A549 (cell line): ENCODE measurements at regions not wholly inside any gene's neighbourhood (a gene's known extent, or its start where the extent isn't known, plus 50 kb on each side); places are given as distances from the start of the nearest gene placed in this dataset.

ENCODE experiments used
- ATAC-seq, 2 experiments: fragments of 200-7000 bp in 1 of 2; fragments of >200 bp in 1 of 2; cut with Nextera tagmentation in 1 of 2; cut with Tn5 transposase in 1 of 2; 3 replicates each; pipeline versions ENCODE4 v1.8.0 to v1.9.1; 2018 to 2020; ENCODE audit warnings: mild to moderate bottlenecking in 1 of 2, moderate library complexity in 1 of 2
- CTCF ChIA-PET: fragments of 300-600 bp; sonication (Branson Sonifier 250); formaldehyde crosslinking; extraction: SDS; loops from one replicate; lab custom pipeline; 2021; ENCODE audit warnings: antibody characterized with exemption, inconsistent platforms; lab: Yijun Ruan, JAX
- POLR2A ChIA-PET: fragments of 350-600 bp; formaldehyde crosslinking; extraction: SDS; loops from one replicate; lab custom pipeline; 2021; ENCODE audit warnings: antibody characterized with exemption, inconsistent platforms; lab: Yijun Ruan, JAX
- DNase-seq, 2 experiments: peaks; one replicate each; pipeline versions ENCODE4 v3.0.0 to v3.0.0-alpha.2; 2011 to 2016; ENCODE audit warnings: low read depth in 1 of 2, low spot score in 1 of 2
- FAIRE-seq: peaks from 2 replicates; lab custom pipeline; 2011; peaks lifted over from hg19 to GRCh38; lab: Jason Lieb, UNC
- H3K27ac ChIP-seq, 2 experiments: fragments of >200 bp; sonication (Bioruptor Twin); formaldehyde crosslinking; 3 replicates each; pipeline ENCODE4 v1.5.1; 2016 to 2017
- H3K4me1 ChIP-seq: fragments of >200 bp; sonication (Bioruptor Twin); formaldehyde crosslinking; 3 replicates; pipeline ENCODE4 v1.6.1; 2016
- H3K4me2 ChIP-seq: fragments of >200 bp; sonication (Bioruptor Twin); formaldehyde crosslinking; 3 replicates; pipeline ENCODE4 v1.6.1; 2016
- H3K4me3 ChIP-seq: fragments of >200 bp; sonication (Bioruptor Twin); formaldehyde crosslinking; 3 replicates; pipeline ENCODE4 v1.5.1; 2016
- H3K9me3 ChIP-seq: fragments of >200 bp; sonication (Bioruptor Twin); formaldehyde crosslinking; 3 replicates; pipeline ENCODE4 v1.6.1; 2016
- BHLHE40 ChIP-seq: IDR thresholded peaks from 2 replicates; pipeline ENCODE4 v1.6.1; 2012; ENCODE audit warnings: low read depth, low read length, inconsistent platforms
- CBX2 ChIP-seq: fragments of 200-600 bp; sonication (generic); IDR thresholded peaks from 2 replicates; pipeline ENCODE4 v1.6.1; 2016; ENCODE audit warnings: low read depth, mild to moderate bottlenecking, borderline replicate concordance
- CHD2 ChIP-seq: fragments of 150-350 bp; IDR thresholded peaks from 2 replicates; pipeline ENCODE4 v1.6.1; 2014; ENCODE audit warnings: low read length; ENCODE audit not compliant: partially characterized antibody
- CHD4 ChIP-seq: fragments of 200-600 bp; sonication (generic); IDR thresholded peaks from 2 replicates; pipeline ENCODE4 v1.6.1; 2016; ENCODE audit warnings: antibody characterized with exemption, mild to moderate bottlenecking, borderline replicate concordance
- ELK1 ChIP-seq: fragments of 150-350 bp; IDR thresholded peaks from 2 replicates; pipeline ENCODE4 v1.6.1; 2014; ENCODE audit warnings: low read depth, mild to moderate bottlenecking, low read length
- GATA3 ChIP-seq: IDR thresholded peaks from 2 replicates; pipeline ENCODE4 v1.6.1; 2012; ENCODE audit warnings: borderline replicate concordance
- HDAC2 ChIP-seq: fragments of 200-600 bp; sonication (generic); IDR thresholded peaks from 2 replicates; pipeline ENCODE4 v1.6.1; 2016
- HOXB5 ChIP-seq: fragments of 250-450 bp; sonication (Bioruptor Pico); IDR thresholded peaks from 2 replicates; pipeline ENCODE4 v1.5.0; 2020; ENCODE audit warnings: mild to moderate bottlenecking, moderate library complexity
- KDM1A ChIP-seq: fragments of 200-600 bp; sonication (generic); IDR thresholded peaks from 2 replicates; pipeline ENCODE4 v1.6.1; 2016; ENCODE audit warnings: low read depth, mild to moderate bottlenecking
- MAFK ChIP-seq: fragments of 450-650 bp; IDR thresholded peaks from 2 replicates; pipeline ENCODE4 v1.6.1; 2014; ENCODE audit not compliant: partially characterized antibody
- POLR2A ChIP-seq: IDR thresholded peaks from 2 replicates; pipeline ENCODE4 v1.6.1; 2012; ENCODE audit warnings: mild to moderate bottlenecking, low read length
- RAD21 ChIP-seq, 2 experiments: fragments of >200 bp in 1 of 2; sonication (Bioruptor Twin) in 1 of 2; formaldehyde crosslinking in 1 of 2; IDR thresholded peaks in 1 of 2; conservative IDR thresholded peaks in 1 of 2; 2 replicates in 1 of 2; 3 replicates in 1 of 2; pipeline ENCODE4 v1.6.1; 2012 to 2018; ENCODE audit warnings: inconsistent platforms in 1 of 2
- RARB ChIP-seq: fragments of 250-450 bp; sonication (Bioruptor Pico); IDR thresholded peaks from 2 replicates; pipeline ENCODE4 v1.8.0; 2021; ENCODE audit warnings: mild to moderate bottlenecking, moderate library complexity
- REST ChIP-seq: fragments of 200-600 bp; sonication (generic); IDR thresholded peaks from 2 replicates; pipeline ENCODE4 v1.6.1; 2016; ENCODE audit warnings: antibody characterized with exemption, mild to moderate bottlenecking, moderate library complexity
- SMC3 ChIP-seq: fragments of >200 bp; sonication (Bioruptor Twin); formaldehyde crosslinking; IDR thresholded peaks from 3 replicates; pipeline ENCODE4 v1.6.1; 2018; ENCODE audit warnings: inconsistent platforms
- USF2 ChIP-seq: fragments of 450-650 bp; IDR thresholded peaks from 2 replicates; pipeline ENCODE4 v1.6.1; 2014; ENCODE audit warnings: antibody characterized with exemption
- ZNF302 ChIP-seq: fragments of 250-450 bp; sonication (Bioruptor Pico); IDR thresholded peaks from 2 replicates; pipeline ENCODE4 v1.9.0; 2021; ENCODE audit warnings: inconsistent platforms, mild to moderate bottlenecking, moderate library complexity
- ZSCAN20 ChIP-seq: fragments of 250-450 bp; sonication (Bioruptor Pico); IDR thresholded peaks from 2 replicates; pipeline ENCODE4 v1.8.0; 2022; ENCODE audit warnings: mild to moderate bottlenecking, moderate library complexity
- WGBS: methylation state at CpG from one replicate; pipeline ENCODE4 v1.1.6; 2017; ENCODE audit errors: missing lambda C conversion rate; 5-methylcytosine and 5-hydroxymethylcytosine counted together
- TF ChIP-seq, protein P1 (sequence below): fragments of >200 bp; sonication (Bioruptor Twin); formaldehyde crosslinking; IDR thresholded peaks from 3 replicates; pipeline ENCODE4 v1.6.1; 2016

DNA sequence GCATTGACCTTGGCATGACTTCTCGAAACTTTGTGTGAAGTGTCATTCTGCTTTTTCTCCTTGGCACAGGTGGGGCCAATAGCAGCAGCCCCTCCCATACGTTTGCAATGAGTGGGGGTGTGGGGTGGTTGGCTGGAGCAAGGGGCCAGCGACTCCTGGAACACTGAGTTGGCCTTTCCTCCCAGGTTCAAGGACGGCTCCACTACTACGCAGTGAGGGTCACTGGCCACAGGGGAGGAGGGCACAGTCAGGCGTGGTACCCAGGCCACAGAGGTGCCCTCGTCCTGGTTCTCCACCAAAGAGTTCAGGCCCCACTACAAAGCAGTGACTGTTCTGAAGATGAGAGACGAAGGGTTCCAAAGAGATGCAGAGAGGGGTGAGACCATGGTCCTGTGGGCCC, 70.6 kb upstream of the OTOS start (continued):
- TF ChIP-seq GATA3, result no peak
- no peak for TF ChIP-seq ELK1
- TF ChIP-seq RARB, result no peak
- TF ChIP-seq KDM1A, result no peak
- TF ChIP-seq ZNF302 (CRISPR knock-in tag), result no peak
- TF ChIP-seq USF2, result no peak
- no peak for TF ChIP-seq CBX2

- DNase-seq, result no peak
- H3K4me3 ChIP-seq, result no peak overlapping the region
- CTCF ChIA-PET, result interaction anchor here (1.3 to 2.7 kb wide), 2 partner anchors 9 to 21 kb away, joined by 4 to 12 read pairs; no protein-coding TSS in a partner anchor
- no peak overlapping the region for H3K27ac ChIP-seq
- no peak overlapping the region for H3K4me2 ChIP-seq
- no peak for FAIRE-seq
- H3K9me3 ChIP-seq, result peaks cover under 1% of the 10 kb centered on the region; the same call in 1 of the 3 replicates
- H3K4me1 ChIP-seq, result no peaks in the 10 kb centered on the region
- WGBS, result 65% methylated on average over 14 of the region's 17 CpGs
- POLR2A ChIA-PET, result no interaction called here
- ATAC-seq, result no peak
- no peak for TF ChIP-seq CHD2
- TF ChIP-seq, protein P1, sequence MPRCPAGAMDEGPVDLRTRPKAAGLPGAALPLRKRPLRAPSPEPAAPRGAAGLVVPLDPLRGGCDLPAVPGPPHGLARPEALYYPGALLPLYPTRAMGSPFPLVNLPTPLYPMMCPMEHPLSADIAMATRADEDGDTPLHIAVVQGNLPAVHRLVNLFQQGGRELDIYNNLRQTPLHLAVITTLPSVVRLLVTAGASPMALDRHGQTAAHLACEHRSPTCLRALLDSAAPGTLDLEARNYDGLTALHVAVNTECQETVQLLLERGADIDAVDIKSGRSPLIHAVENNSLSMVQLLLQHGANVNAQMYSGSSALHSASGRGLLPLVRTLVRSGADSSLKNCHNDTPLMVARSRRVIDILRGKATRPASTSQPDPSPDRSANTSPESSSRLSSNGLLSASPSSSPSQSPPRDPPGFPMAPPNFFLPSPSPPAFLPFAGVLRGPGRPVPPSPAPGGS, result no peak
- peak; percentile 69 for TF ChIP-seq MAFK
Measured at GRCh38 chr2:240211598-240212424, 71.4 kb upstream of the OTOS start.

DNA sequence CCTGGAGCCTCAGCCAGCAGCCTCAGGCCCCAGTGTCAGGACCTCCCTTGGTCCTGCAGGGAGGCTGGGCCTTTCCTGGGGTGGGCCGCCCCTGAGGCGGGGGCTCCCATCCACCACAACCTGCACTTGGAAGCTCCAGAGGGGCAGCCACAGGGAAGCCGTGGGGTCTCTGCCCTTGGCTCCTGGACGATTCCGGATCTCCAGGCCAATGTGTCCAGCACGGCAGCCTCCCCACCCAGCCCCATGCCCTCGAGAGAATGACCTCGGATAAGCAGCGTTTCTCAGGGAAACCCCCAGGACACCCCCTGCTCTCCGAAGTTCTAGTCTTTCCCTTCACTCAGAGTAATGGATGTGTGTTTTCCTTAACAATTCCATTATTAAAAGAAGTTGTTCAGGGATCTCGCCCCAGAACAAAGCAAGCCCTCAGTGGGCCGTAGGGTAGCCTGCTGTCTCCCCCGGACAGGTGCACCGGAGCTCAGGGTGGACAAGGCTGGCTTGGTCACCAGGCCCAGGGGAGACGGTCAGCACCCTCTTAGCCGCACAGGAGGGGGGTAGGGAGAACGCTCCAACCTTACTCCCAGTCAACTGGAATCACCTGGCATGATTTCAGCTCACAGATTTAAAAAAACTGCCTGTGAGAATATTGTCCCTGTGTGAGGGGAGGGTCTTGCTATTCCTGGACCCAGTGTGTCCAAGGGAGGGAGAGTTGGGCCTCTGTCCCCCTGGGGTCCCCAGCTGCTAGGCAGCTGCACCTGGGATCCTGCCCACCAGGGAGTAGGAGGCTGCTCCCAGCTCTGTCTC, 72.2 kb upstream of the OTOS start:
- FAIRE-seq, result no peak
- Histone ChIP-seq H3K4me1 (no peaks in the 10 kb centered on the region), H3K27ac (no peak overlapping the region), H3K4me3 (no peak overlapping the region), H3K9me3 (no peaks in the 10 kb centered on the region), H3K4me2 (no peak overlapping the region)
- no peak for DNase-seq
- WGBS, result 69% methylated on average over 13 of the region's 17 CpGs
- no peak for ATAC-seq
- ChIA-PET CTCF (interaction anchor here (1.3 to 2.7 kb wide), 2 partner anchors 10 to 20 kb away, joined by 4 to 12 read pairs; no protein-coding TSS in a partner anchor), POLR2A (no interaction called here)
- TF ChIP-seq, protein P1, result no peak
- TF ChIP-seq HDAC2 (no peak), USF2 (no peak), RAD21 (conservative IDR thresholded peaks at IDR 0.05 in 1 of 2, IDR thresholded peaks at IDR 0.05 in 1 of 2) (no peak), BHLHE40 (no peak), ZSCAN20 (no peak), CBX2 (no peak), REST (no peak), POLR2A (no peak), CHD4 (no peak), SMC3 (no peak), HOXB5 (CRISPR knock-in tag) (no peak), ZNF302 (CRISPR knock-in tag) (no peak), GATA3 (no peak)
